CD4-positive, CD25-positive, alpha-beta regulatory T cell (primary cell): ENCODE measurements at regions not wholly inside any gene's neighbourhood (a gene's known extent, or its start where the extent isn't known, plus 50 kb on each side); places are given as distances from the start of the nearest gene placed in this dataset.

Experiments used
- ATAC-seq, 2 donors: fragments of 150-1000 bp; cut with Tn5 transposase; one replicate each; pipeline ENCODE4 v1.10.0; 2021; ENCODE audit warnings: low read depth in 2 of 2, moderate number of reproducible peaks in 2 of 2, moderate library complexity in 1 of 2
- DNase-seq, 3 donors: peaks; one replicate each; pipeline versions ENCODE4 v3.0.0 to v3.0.0-alpha.2; 2012 to 2022; ENCODE audit warnings: mixed read lengths in 1 of 3
- H3K27ac ChIP-seq: one replicate; pipeline ENCODE4 v1.7.0; 2013; ENCODE audit warnings: mild to moderate bottlenecking, low read length; ENCODE audit not compliant: insufficient read depth, poor library complexity, severe bottlenecking
- H3K27me3 ChIP-seq: one replicate; pipeline ENCODE4 v1.7.0; 2013; ENCODE audit warnings: low read length; ENCODE audit not compliant: control insufficient read depth, insufficient read depth
- H3K36me3 ChIP-seq: one replicate; pipeline ENCODE4 v1.7.0; 2013; ENCODE audit warnings: mild to moderate bottlenecking, low read length, moderate library complexity; ENCODE audit not compliant: control insufficient read depth, insufficient read depth
- H3K4me1 ChIP-seq: 2 replicates; pipeline ENCODE4 v1.7.0; 2013; ENCODE audit warnings: mild to moderate bottlenecking, low read length; ENCODE audit not compliant: insufficient read depth, control insufficient read depth, poor library complexity, severe bottlenecking
- H3K4me3 ChIP-seq: one replicate; pipeline ENCODE4 v1.7.0; 2013; ENCODE audit warnings: low read depth, mild to moderate bottlenecking, low read length, moderate library complexity
- H3K9me3 ChIP-seq, 2 experiments: 1 replicate in 1 of 2; 2 replicates in 1 of 2; pipeline ENCODE4 v1.7.0; 2013; ENCODE audit warnings: low read length in 2 of 2, mild to moderate bottlenecking in 1 of 2, moderate library complexity in 1 of 2; ENCODE audit not compliant: control insufficient read depth in 2 of 2
- H3K27ac Mint-ChIP-seq, 3 donors: one replicate each; pipeline ENCODE4 v1.8.0; 2020 to 2022; ENCODE audit warnings: mild to moderate bottlenecking in 3 of 3, mixed read lengths in 3 of 3, moderate library complexity in 2 of 3
- H3K27me3 Mint-ChIP-seq: one replicate; pipeline ENCODE4 v1.8.0; 2022; ENCODE audit warnings: mild to moderate bottlenecking, mixed read lengths
- H3K36me3 Mint-ChIP-seq: one replicate; pipeline ENCODE4 v1.8.0; 2020; ENCODE audit warnings: mixed read lengths
- H3K4me1 Mint-ChIP-seq, 4 donors: one replicate each; pipeline ENCODE4 v1.8.0; 2020 to 2022; ENCODE audit warnings: mixed read lengths in 4 of 4, mild to moderate bottlenecking in 1 of 4
- H3K4me3 Mint-ChIP-seq, 4 donors: one replicate each; pipeline ENCODE4 v1.8.0; 2020 to 2022; ENCODE audit warnings: mild to moderate bottlenecking in 4 of 4, mixed read lengths in 4 of 4, moderate library complexity in 3 of 4
- H3K9me3 Mint-ChIP-seq, 7 donors: one replicate each; pipeline ENCODE4 v1.8.0; 2020 to 2022; ENCODE audit warnings: mixed read lengths in 7 of 7, mild to moderate bottlenecking in 3 of 7, moderate library complexity in 2 of 7

- Histone ChIP-seq H3K36me3 (no peaks in the 10 kb centered on the region), H3K9me3 (no peaks in the 10 kb centered on the region), H3K4me1 (no peaks in the 10 kb centered on the region), H3K27ac (no peak overlapping the region), H3K27me3 (no peaks in the 10 kb centered on the region), H3K4me3 (no peak overlapping the region)
- Mint-ChIP-seq H3K9me3 (peaks cover 0 to 6% (median 0%) of the 10 kb centered on the region in 7 donors), H3K4me1 (no peaks in the 10 kb centered on the region), H3K27me3 (no peaks in the 10 kb centered on the region), H3K36me3 (no peaks in the 10 kb centered on the region), H3K27ac (no peak overlapping the region), H3K4me3 (no peak overlapping the region)
- DNase-seq (no peak), ATAC-seq (no peak)
These were observed 1107.3 kb downstream of the SLC6A15 start for GRCh38 chr12:83805156-83805772.

- no peak overlapping the region for H3K27ac ChIP-seq
- Mint-ChIP-seq H3K27me3 (no peaks in the 10 kb centered on the region), H3K9me3 (peaks cover 0 to 12% (median 0%) of the 10 kb centered on the region in 7 donors), H3K27ac (no peak overlapping the region), H3K4me3 (no peak overlapping the region), H3K4me1 (no peaks in the 10 kb centered on the region), H3K36me3 (no peaks in the 10 kb centered on the region)
- ATAC-seq (no peak), DNase-seq (no peak)
- H3K4me1 ChIP-seq, result no peaks in the 10 kb centered on the region
- H3K27me3 ChIP-seq, result no peaks in the 10 kb centered on the region
- H3K4me3 ChIP-seq, result no peak overlapping the region
- H3K9me3 ChIP-seq, result peaks cover 0 to 2% of the 10 kb centered on the region in 2 experiments
- H3K36me3 ChIP-seq, result no peaks in the 10 kb centered on the region
These were observed 1110.6 kb downstream of the SLC6A15 start for GRCh38 chr12:83801972-83802371.

DNA sequence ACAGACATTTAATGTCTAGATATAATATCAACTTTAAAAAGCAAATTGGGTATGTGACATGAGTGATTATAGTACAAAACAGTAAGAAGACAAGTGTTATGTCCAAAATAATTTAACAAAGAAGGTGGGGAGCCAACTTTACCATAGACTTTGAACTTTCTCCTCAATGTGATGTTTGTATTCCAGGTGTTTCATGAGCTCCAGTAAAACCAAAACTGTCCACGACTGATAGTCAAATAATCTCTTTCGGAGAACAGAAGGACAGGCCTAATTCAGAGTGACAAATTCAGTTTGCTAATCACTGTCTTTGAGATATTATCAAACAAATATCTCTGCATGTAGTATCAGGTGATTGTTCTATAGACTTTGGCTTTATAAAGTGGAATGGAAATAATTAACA is 1112.6 kb downstream of the SLC6A15 start:
- no peak overlapping the region for H3K27ac Mint-ChIP-seq
- Histone ChIP-seq H3K4me3 (no peak overlapping the region), H3K4me1 (no peaks in the 10 kb centered on the region), H3K9me3 (peaks cover 0 to 2% of the 10 kb centered on the region in 2 experiments), H3K27me3 (no peaks in the 10 kb centered on the region), H3K36me3 (no peaks in the 10 kb centered on the region), H3K27ac (no peak overlapping the region)
- no peak for DNase-seq
- no peaks in the 10 kb centered on the region for H3K4me1 Mint-ChIP-seq
- ATAC-seq, result no peak
- no peaks in the 10 kb centered on the region for H3K36me3 Mint-ChIP-seq
- no peaks in the 10 kb centered on the region for H3K27me3 Mint-ChIP-seq
- H3K4me3 Mint-ChIP-seq, result no peak overlapping the region
- H3K9me3 Mint-ChIP-seq, result peaks cover 0 to 12% (median 0%) of the 10 kb centered on the region in 7 donors

GRCh38 chr12:83796531-83796930 is 1109.8 kb downstream of the TMTC2 start:
- ATAC-seq (no peak), DNase-seq (no peak)
- H3K27me3 ChIP-seq, result no peaks in the 10 kb centered on the region
- peaks cover 0 to 2% of the 10 kb centered on the region in 2 experiments for H3K9me3 ChIP-seq
- Mint-ChIP-seq H3K4me3 (no peak overlapping the region), H3K4me1 (no peaks in the 10 kb centered on the region), H3K36me3 (no peaks in the 10 kb centered on the region), H3K27ac (no peak overlapping the region), H3K27me3 (no peaks in the 10 kb centered on the region), H3K9me3 (peaks cover 0 to 6% (median 0%) of the 10 kb centered on the region in 7 donors)
- no peaks in the 10 kb centered on the region for H3K4me1 ChIP-seq
- H3K4me3 ChIP-seq, result no peak overlapping the region
- H3K36me3 ChIP-seq, result no peaks in the 10 kb centered on the region
- no peak overlapping the region for H3K27ac ChIP-seq

GRCh38 chr12:83793616-83794015 is 1106.9 kb downstream of the TMTC2 start:
- H3K9me3 ChIP-seq, result no peaks in the 10 kb centered on the region
- H3K27me3 ChIP-seq, result no peaks in the 10 kb centered on the region
- H3K36me3 Mint-ChIP-seq, result no peaks in the 10 kb centered on the region
- no peak overlapping the region for H3K27ac Mint-ChIP-seq
- no peaks in the 10 kb centered on the region for H3K4me1 Mint-ChIP-seq
- H3K27me3 Mint-ChIP-seq, result no peaks in the 10 kb centered on the region
- ATAC-seq (no peak), DNase-seq (no peak)
- H3K4me3 ChIP-seq, result no peak overlapping the region
- H3K36me3 ChIP-seq, result no peaks in the 10 kb centered on the region
- H3K27ac ChIP-seq, result no peak overlapping the region
- H3K9me3 Mint-ChIP-seq, result peaks cover 0 to 4% (median 0%) of the 10 kb centered on the region in 7 donors
- no peak overlapping the region for H3K4me3 Mint-ChIP-seq
- no peaks in the 10 kb centered on the region for H3K4me1 ChIP-seq

DNA sequence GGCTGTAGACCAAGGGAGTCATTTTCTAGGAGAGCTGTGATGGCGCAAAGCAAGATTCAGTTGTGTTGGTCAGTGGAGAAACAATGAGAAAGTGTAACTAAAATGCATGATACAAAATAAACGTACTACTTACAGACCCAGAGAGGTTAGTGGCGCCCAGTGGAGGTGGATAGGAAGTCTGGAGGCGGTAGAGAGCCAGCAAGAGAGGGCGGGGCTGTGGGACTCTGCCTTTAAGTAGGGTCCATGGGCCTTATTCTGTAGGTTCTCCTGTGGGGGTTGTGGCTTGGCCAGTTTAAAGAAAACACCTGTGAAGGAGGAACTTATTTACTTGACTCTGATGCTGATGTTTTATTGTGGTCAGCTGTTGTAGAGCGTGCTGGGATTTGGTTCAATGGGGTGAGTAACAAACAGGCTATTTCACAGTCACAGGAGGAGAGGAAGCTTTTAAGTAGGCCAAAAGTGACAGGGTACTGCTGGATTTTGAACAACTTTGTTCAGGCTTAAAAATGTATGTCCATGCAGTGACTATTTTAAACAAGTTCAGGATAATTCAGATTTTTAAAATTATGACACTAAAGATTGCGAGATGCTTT is 1097.7 kb downstream of the TMTC2 start:
- H3K36me3 ChIP-seq, result no peaks in the 10 kb centered on the region
- H3K27ac Mint-ChIP-seq, result no peak overlapping the region
- no peak for ATAC-seq
- H3K27me3 Mint-ChIP-seq, result no peaks in the 10 kb centered on the region
- no peaks in the 10 kb centered on the region for H3K27me3 ChIP-seq
- H3K27ac ChIP-seq, result no peak overlapping the region
- peaks cover 0 to 5% (median 0%) of the 10 kb centered on the region in 7 donors for H3K9me3 Mint-ChIP-seq
- H3K4me3 Mint-ChIP-seq, result no peak overlapping the region
- H3K4me3 ChIP-seq, result no peak overlapping the region
- no peaks in the 10 kb centered on the region for H3K9me3 ChIP-seq
- H3K4me1 Mint-ChIP-seq, result no peaks in the 10 kb centered on the region
- DNase-seq, result no peak
- no peaks in the 10 kb centered on the region for H3K36me3 Mint-ChIP-seq
- H3K4me1 ChIP-seq, result no peaks in the 10 kb centered on the region

GRCh38 chr12:83779526-83779925 is 1092.8 kb downstream of the TMTC2 start:
- Mint-ChIP-seq H3K27ac (no peak overlapping the region), H3K27me3 (no peaks in the 10 kb centered on the region), H3K4me1 (no peaks in the 10 kb centered on the region), H3K9me3 (peaks cover 1 to 15% (median 6%) of the 10 kb centered on the region in 7 donors), H3K36me3 (no peaks in the 10 kb centered on the region), H3K4me3 (no peak overlapping the region)
- no peaks in the 10 kb centered on the region for H3K27me3 ChIP-seq
- no peaks in the 10 kb centered on the region for H3K4me1 ChIP-seq
- ATAC-seq (no peak), DNase-seq (no peak)
- H3K4me3 ChIP-seq, result no peak overlapping the region
- H3K27ac ChIP-seq, result no peak overlapping the region
- H3K9me3 ChIP-seq, result no peaks in the 10 kb centered on the region
- no peaks in the 10 kb centered on the region for H3K36me3 ChIP-seq

GRCh38 chr12:83769151-83769550 is 1082.4 kb downstream of the TMTC2 start:
- H3K4me1 Mint-ChIP-seq, result no peaks in the 10 kb centered on the region

More at GRCh38 chr12:83769151-83769550, 1082.4 kb downstream of the TMTC2 start:
- ATAC-seq, result no peak
- Mint-ChIP-seq H3K36me3 (no peaks in the 10 kb centered on the region), H3K4me3 (no peak overlapping the region), H3K27me3 (no peaks in the 10 kb centered on the region), H3K27ac (no peak overlapping the region), H3K9me3 (peaks cover 0 to 19% (median 7%) of the 10 kb centered on the region in 7 donors)
- Histone ChIP-seq H3K9me3 (peaks cover 3 to 13% of the 10 kb centered on the region in 2 experiments), H3K36me3 (no peaks in the 10 kb centered on the region), H3K4me3 (no peak overlapping the region), H3K4me1 (no peaks in the 10 kb centered on the region), H3K27me3 (no peaks in the 10 kb centered on the region), H3K27ac (no peak overlapping the region)
- no peak for DNase-seq
